Tibial artery (tissue), 4 donors: ENCODE measurements at regions not wholly inside any gene's neighbourhood (a gene's known extent, or its start where the extent isn't known, plus 50 kb on each side); places are given as distances from the start of the nearest gene placed in this dataset.

Experiments used
- DNase-seq, 2 donors: peaks; one replicate each; pipeline ENCODE4 v3.0.0-alpha.2; 2019
- H3K27ac ChIP-seq, 2 donors: fragments of 200-600 bp; sonication (generic) in 1 of 2; 1 replicate in 1 of 2; 2 replicates in 1 of 2; pipeline ENCODE4 v1.5.1; 2018 to 2019; ENCODE audit warnings: mild to moderate bottlenecking in 1 of 2
- H3K27me3 ChIP-seq, 2 donors: fragments of 200-600 bp; sonication (generic) in 1 of 2; one replicate each; pipeline versions ENCODE4 v1.5.1 to v1.6.0; 2016 to 2019
- H3K36me3 ChIP-seq, 3 donors: fragments of 200-600 bp; sonication (generic) in 2 of 3; one replicate each; pipeline ENCODE4 v1.5.1; 2016 to 2019; ENCODE audit warnings: mild to moderate bottlenecking in 2 of 3
- H3K4me1 ChIP-seq, 4 donors: fragments of 200-600 bp; sonication (generic) in 2 of 4; 1 replicate in 3 of 4; 2 replicates in 1 of 4; pipeline ENCODE4 v1.5.1; 2016 to 2019
- H3K4me3 ChIP-seq, 2 donors: fragments of 200-600 bp; sonication (generic) in 1 of 2; 1 replicate in 1 of 2; 2 replicates in 1 of 2; pipeline ENCODE4 v1.5.1; 2018 to 2019; ENCODE audit warnings: mild to moderate bottlenecking in 2 of 2
- H3K9me3 ChIP-seq, 3 donors: fragments of 200-600 bp; sonication (generic) in 1 of 3; one replicate each; pipeline ENCODE4 v1.5.1; 2016 to 2019
- CTCF ChIP-seq, 2 experiments: fragments of 200-600 bp in 1 of 2; fragments of 450-650 bp in 1 of 2; IDR thresholded peaks; one replicate each; pipeline ENCODE4 v1.5.1; 2017 to 2019; ENCODE audit warnings: antibody characterized with exemption in 2 of 2, mild to moderate bottlenecking in 1 of 2, moderate library complexity in 1 of 2
- intact Hi-C: fragments of 100-400 bp; cut with DNase I; formaldehyde crosslinking; loops from one replicate; pipeline ENCODE4 v1.15.0; 2023; ENCODE audit warnings: low total_unique reads

DNA sequence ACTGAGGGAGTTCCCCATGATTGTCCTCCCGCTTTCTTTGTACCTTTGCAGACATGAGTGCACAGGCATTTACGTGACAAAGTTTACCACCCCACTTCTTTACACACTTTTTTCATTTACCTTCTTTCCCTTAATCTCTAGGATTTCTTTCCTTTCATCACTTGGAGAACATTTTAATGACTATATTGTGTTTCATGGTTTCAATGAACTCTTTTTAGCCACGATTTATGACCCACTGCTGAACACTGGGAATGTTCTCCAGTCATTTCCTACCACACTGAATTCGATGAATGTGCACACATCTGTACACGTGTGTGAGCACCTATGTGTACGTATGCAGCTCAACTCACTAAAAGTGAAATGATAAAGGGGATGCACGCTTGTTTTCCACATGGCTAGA is 371.7 kb upstream of the IGFBP3 start:
- Histone ChIP-seq H3K27me3 (no peaks in the 10 kb centered on the region), H3K27ac (no peak overlapping the region), H3K36me3 (no peaks in the 10 kb centered on the region), H3K9me3 (peaks cover 0 to 8% (median 6%) of the 10 kb centered on the region in 3 donors), H3K4me3 (no peak overlapping the region), H3K4me1 (peaks cover 0 to 51% (median 18%) of the 10 kb centered on the region in 4 donors)
- no peak for DNase-seq
- TF ChIP-seq CTCF (IDR thresholded peaks at IDR 0.05), result no peak
- intact Hi-C loops, result no loop called here

- H3K4me1 ChIP-seq, result peaks cover 0 to 51% (median 18%) of the 10 kb centered on the region in 4 donors
- intact Hi-C loops, result no loop called here
Observed at GRCh38 chr7:46291601-46292150, 370.6 kb upstream of the IGFBP3 start.

GRCh38 chr7:46291050-46291438 is 370.0 kb upstream of the IGFBP3 start:
- Histone ChIP-seq H3K4me3 (no peak overlapping the region), H3K36me3 (no peaks in the 10 kb centered on the region), H3K4me1 (peaks cover 0 to 51% (median 18%) of the 10 kb centered on the region in 4 donors), H3K27ac (peak overlapping the region; percentile 63 to 75), H3K9me3 (no peaks in the 10 kb centered on the region), H3K27me3 (no peaks in the 10 kb centered on the region)
- intact Hi-C loops, result no loop called here
- no peak for TF ChIP-seq CTCF (IDR thresholded peaks at IDR 0.05)
- DNase-seq, result no peak

More at GRCh38 chr7:46291601-46292150, 370.6 kb upstream of the IGFBP3 start:
- no peak for TF ChIP-seq CTCF (IDR thresholded peaks at IDR 0.05)
- Histone ChIP-seq H3K4me3 (no peak overlapping the region), H3K27ac (peak overlapping the region; percentile 63 to 75), H3K9me3 (no peaks in the 10 kb centered on the region), H3K27me3 (no peaks in the 10 kb centered on the region), H3K36me3 (no peaks in the 10 kb centered on the region)
- peak in 1 of 2 donors; percentile 52 for DNase-seq

DNA sequence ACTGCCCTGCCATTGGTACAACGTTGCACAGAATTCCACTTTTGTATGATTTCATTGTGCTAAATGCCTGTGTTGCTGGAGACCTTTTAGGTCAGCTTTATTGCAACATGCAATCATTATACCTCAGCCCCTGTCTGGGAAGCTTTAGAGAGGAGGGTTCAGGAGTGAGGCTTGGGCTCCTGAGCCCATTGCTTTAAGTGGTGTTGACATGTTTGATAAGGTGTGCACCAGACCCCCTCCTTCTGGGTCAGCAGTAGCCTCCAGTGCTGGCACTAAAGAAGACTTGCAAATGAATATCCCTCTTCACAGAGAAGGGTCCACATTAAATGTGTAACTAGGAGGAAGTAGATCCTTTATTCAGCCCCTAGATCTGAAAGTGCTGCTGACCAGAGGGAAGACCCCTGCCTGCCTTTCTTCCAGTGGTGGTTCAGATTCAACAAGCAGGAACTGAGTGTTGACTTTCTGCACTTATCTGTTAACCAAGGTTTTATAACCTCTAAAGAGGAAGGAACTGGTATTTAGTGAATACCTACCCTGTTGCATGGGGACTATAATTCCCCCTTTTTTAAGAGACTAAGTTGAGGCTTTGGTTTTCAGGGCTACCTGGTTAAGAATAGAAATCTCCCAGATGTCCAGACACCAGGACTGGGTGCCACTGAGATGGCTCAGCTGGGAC is 369.4 kb upstream of the IGFBP3 start:
- Histone ChIP-seq H3K9me3 (no peaks in the 10 kb centered on the region), H3K27ac (peak overlapping the region; percentile 63 to 75), H3K27me3 (no peaks in the 10 kb centered on the region), H3K36me3 (no peaks in the 10 kb centered on the region), H3K4me3 (no peak overlapping the region), H3K4me1 (peaks cover 0 to 51% (median 18%) of the 10 kb centered on the region in 4 donors)
- no peak for DNase-seq
- intact Hi-C loops, result no loop called here
- no peak for TF ChIP-seq CTCF (IDR thresholded peaks at IDR 0.05)

DNA sequence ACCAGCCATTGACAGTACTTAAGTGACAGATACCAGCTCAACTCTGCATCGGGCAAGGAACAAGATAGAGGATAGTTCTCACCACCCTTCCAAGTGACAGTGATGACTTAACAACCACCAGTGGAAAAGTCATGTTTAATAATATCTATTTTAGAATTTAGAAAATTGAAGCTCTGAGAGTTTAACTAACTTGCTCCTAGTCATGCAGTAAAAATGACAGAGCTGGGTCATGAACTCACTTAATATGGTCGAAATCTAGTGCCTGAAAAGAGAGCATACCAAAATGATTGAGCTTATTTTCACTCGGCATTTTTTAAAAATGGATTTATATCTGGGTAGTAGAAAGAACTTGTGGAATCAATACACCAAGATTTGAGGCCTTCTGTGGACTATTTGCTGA is 367.8 kb upstream of the IGFBP3 start:
- H3K27ac ChIP-seq, result peak overlapping the region in 1 of 2 donors; percentile 34
- no peak for TF ChIP-seq CTCF (IDR thresholded peaks at IDR 0.05)
- H3K9me3 ChIP-seq, result no peaks in the 10 kb centered on the region
- peaks cover 0 to 43% (median 18%) of the 10 kb centered on the region in 4 donors for H3K4me1 ChIP-seq
- no peak overlapping the region for H3K4me3 ChIP-seq
- DNase-seq, result no peak
- no peaks in the 10 kb centered on the region for H3K27me3 ChIP-seq
- intact Hi-C loops, result no loop called here
- no peaks in the 10 kb centered on the region for H3K36me3 ChIP-seq
